Activated T-helper 1 cell treated with anti-CD3 and anti-CD28 coated beads, Interleukin-12 subunit alpha, Interleukin-12 subunit beta, Interleukin-2, Interleukin-4 antibody, amounts not matched to agents 30 ng/mL and 10 ng/mL and 1 ng/mL, durations not matched to agents 14 hours and 24 hours and 36 hours (primary cell): ENCODE measurements at regions not wholly inside any gene's neighbourhood (a gene's known extent, or its start where the extent isn't known, plus 50 kb on each side); places are given as distances from the start of the nearest gene placed in this dataset.
"Not testable (repeated sequence)": the region's sequence is repeated elsewhere in the genome, so short reads cannot be mapped to it uniquely, and the experiment has no call there.

Experiments used
- DNase-seq: peaks from one replicate; pipeline ENCODE4 v3.0.0; 2021; ENCODE audit warnings: low spot score
- H3K27ac Mint-ChIP-seq: one replicate; pipeline ENCODE4 v1.8.0; 2021; ENCODE audit warnings: mild to moderate bottlenecking, mixed read lengths
- H3K27me3 Mint-ChIP-seq: one replicate; pipeline ENCODE4 v1.8.0; 2022; ENCODE audit warnings: mild to moderate bottlenecking, moderate library complexity, mixed read lengths; ENCODE audit not compliant: insufficient read depth
- H3K36me3 Mint-ChIP-seq: one replicate; pipeline ENCODE4 v1.8.0; 2021; ENCODE audit warnings: low read depth, mixed read lengths
- H3K4me1 Mint-ChIP-seq: one replicate; pipeline ENCODE4 v1.8.0; 2021; ENCODE audit warnings: low read depth, mixed read lengths
- H3K4me3 Mint-ChIP-seq: one replicate; pipeline ENCODE4 v1.8.0; 2021; ENCODE audit warnings: mild to moderate bottlenecking, moderate library complexity, mixed read lengths
- H3K9me3 Mint-ChIP-seq: one replicate; pipeline ENCODE4 v1.8.0; 2021; ENCODE audit warnings: mixed read lengths
- intact Hi-C: fragments of 100-400 bp; cut with micrococcal nuclease; formaldehyde crosslinking; loops from one replicate; pipeline ENCODE4 v1.15.1; 2024

DNA sequence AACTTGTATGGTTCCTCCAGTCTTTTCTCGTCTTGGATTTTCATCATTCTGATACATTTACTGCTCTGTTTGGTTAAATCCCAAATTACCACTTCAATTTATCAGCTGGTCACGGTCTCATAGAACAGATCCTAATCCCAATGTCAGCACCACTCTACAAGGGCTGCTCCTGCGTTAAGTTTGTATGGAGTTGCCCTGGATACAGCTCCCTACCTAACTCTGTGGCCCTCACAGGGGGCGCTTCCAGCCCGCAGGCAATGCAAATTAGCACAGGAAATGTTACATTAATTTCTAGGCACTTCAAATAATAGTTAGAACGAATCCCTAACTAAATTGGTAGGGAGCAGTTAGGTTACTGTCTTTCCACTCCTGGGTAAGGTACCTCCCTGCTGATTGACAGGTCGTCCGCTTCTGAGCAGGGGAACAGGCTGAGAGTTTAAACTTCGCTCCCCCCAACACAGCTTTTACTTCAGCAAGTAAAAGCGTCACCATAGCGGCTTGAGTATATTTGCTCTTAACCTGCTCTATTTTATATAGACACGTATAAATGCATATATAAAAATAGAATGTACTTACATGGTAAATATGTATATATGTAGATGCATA lies 238.5 kb upstream of the FANCL start:
- Mint-ChIP-seq H3K27ac (no peak overlapping the region), H3K4me1 (no peaks in the 10 kb centered on the region), H3K27me3 (no peaks in the 10 kb centered on the region), H3K9me3 (no peaks in the 10 kb centered on the region), H3K4me3 (no peak overlapping the region), H3K36me3 (no peaks in the 10 kb centered on the region)
- DNase-seq: no peak
- intact Hi-C loops: no loop called here

DNA sequence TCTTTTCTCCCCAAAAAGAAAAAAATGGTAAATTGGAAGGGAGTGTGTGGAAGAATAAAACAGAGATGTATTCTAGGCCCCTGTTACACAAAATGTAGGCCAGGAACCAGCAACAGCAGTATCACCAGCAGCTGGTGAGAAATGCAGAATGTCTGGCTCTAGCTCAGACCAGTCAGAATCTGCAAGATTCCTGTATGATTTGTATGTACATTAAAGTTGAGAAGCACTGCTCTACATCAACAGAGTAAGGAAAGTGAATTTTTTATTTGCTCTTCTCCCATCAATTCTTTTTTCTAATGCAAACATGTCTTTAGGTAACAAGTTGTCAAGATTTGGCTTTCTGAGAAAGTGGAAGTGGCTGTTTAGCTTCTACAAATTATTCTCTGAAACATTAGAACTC lies 235.4 kb upstream of the FANCL start:
- no peak overlapping the region for H3K27ac Mint-ChIP-seq
- intact Hi-C loops: no loop called here
- H3K36me3 Mint-ChIP-seq: no peaks in the 10 kb centered on the region
- no peaks in the 10 kb centered on the region for H3K9me3 Mint-ChIP-seq
- H3K27me3 Mint-ChIP-seq: peaks cover 1% of the 10 kb centered on the region
- no peak for DNase-seq
- no peaks in the 10 kb centered on the region for H3K4me1 Mint-ChIP-seq
- no peak overlapping the region for H3K4me3 Mint-ChIP-seq

DNA sequence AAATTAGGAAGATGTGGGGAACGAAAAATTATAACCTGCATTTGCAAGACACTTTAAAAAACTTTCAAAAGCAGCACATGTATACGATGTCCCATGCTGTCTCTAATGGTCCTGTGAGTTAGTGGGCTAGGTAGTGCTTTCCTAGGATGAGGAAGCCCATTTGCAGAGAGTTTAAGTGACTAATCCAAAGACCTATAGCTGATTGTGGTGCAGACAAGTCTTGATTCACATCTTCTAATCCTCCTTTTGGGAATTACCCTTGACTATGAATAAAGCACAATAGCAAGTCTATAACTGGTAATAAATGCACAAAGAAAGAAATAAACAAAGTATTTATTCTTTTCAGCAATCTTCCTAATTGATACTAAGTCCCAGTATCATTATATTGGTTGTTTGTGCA lies 234.6 kb upstream of the FANCL start:
- no peak for DNase-seq
- intact Hi-C loops: no loop called here
- H3K27ac Mint-ChIP-seq: no peak overlapping the region
- peaks cover 1% of the 10 kb centered on the region for H3K27me3 Mint-ChIP-seq
- H3K36me3 Mint-ChIP-seq: no peaks in the 10 kb centered on the region
- no peaks in the 10 kb centered on the region for H3K4me1 Mint-ChIP-seq
- H3K9me3 Mint-ChIP-seq: no peaks in the 10 kb centered on the region
- H3K4me3 Mint-ChIP-seq: no peak overlapping the region

DNA sequence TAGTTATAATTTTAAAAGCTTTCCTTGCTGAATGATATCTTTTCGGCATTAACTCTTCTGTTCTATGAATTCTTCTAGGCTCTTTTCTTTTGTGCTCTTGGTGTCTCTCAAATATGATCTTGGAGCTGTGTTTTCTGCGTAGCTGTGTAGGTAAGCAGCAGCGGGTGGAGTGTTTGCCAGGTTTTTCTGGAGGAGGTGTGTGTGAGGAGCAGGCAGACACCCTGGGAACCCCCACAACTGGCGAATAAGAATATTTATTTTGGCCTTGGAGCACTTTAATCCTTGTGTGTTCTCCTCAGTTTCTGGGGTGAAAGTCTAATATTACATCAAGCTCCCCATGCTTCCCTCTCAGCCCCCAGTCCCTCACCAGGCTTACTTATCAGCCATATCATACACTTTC lies 232.0 kb upstream of the FANCL start:
- Mint-ChIP-seq H3K36me3 (no peaks in the 10 kb centered on the region), H3K27ac (no peak overlapping the region), H3K4me1 (no peaks in the 10 kb centered on the region), H3K27me3 (peaks cover 1% of the 10 kb centered on the region), H3K4me3 (no peak overlapping the region), H3K9me3 (no peaks in the 10 kb centered on the region)
- no peak for DNase-seq
- intact Hi-C loops: no loop called here

DNA sequence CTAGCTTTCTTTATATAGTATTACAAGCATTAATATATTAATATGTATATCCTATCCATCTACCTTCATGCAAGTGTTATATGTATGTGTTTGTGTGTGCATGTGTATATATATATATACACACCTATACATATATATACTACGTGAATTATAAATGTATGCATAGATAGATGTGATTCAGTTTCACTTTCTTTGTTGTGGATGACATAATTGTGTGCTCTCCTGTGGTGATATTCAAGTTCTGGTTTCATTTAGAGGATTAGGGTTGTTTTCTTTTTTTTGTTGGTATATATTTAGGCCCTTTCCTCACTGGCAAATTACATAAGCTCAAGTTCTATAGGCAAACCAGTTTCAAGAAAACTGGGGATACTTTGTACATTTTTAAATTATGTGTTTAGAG lies 225.7 kb upstream of the FANCL start:
- DNase-seq: no peak
- no peaks in the 10 kb centered on the region for H3K36me3 Mint-ChIP-seq
- no peaks in the 10 kb centered on the region for H3K9me3 Mint-ChIP-seq
- H3K4me1 Mint-ChIP-seq: peaks cover 4% of the 10 kb centered on the region
- no peaks in the 10 kb centered on the region for H3K27me3 Mint-ChIP-seq
- intact Hi-C loops: no loop called here
- no peak overlapping the region for H3K27ac Mint-ChIP-seq
- H3K4me3 Mint-ChIP-seq: no peak overlapping the region

DNA sequence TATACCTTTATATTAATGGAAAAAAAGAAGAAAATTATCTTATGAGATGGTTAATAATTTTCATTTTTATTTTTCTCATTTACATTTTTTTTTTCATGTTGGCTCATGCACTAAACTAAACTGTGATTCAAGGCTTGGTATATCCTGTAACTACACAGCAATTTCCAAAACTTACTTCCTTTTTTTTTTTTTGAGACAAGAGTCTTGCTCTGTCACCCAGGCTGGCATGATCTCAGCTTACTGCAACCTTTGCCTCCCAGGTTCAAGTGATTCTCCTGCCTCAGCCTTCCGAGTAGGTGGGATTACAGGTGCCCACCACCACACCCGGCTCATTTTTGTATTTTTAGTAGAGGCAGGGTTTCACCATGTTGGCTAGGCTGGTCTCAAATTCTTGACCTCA lies 224.9 kb upstream of the FANCL start:
- intact Hi-C loops, H3K9me3 Mint-ChIP-seq, H3K36me3 Mint-ChIP-seq, H3K27ac Mint-ChIP-seq, H3K27me3 Mint-ChIP-seq, DNase-seq, H3K4me3 Mint-ChIP-seq, H3K4me1 Mint-ChIP-seq: not testable (repeated sequence)

DNA sequence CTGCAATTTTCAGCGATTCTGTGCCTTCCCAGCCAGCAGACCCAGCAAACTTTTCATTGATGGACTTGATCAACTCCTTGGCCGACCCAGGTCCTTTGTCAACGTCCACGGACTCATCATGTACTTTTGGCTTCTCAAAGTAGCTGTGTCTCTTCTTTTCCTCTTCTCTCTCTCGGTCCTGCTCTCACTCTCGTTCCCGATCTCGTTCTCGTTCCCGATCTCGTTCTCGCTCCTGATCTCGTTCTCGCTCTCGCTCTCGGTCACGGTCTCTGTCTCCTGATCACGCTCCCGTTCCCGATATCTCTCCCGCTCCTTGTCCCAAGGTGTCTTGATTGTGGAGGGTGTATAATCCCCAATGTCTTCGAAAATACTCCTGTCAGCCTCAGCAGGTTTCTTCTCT lies 219.5 kb upstream of the FANCL start:
- Mint-ChIP-seq H3K9me3 (no peaks in the 10 kb centered on the region), H3K4me3 (no peak overlapping the region), H3K4me1 (no peaks in the 10 kb centered on the region), H3K27me3 (no peaks in the 10 kb centered on the region), H3K36me3 (no peaks in the 10 kb centered on the region), H3K27ac (no peak overlapping the region)
- intact Hi-C loops: no loop called here
- no peak for DNase-seq

DNA sequence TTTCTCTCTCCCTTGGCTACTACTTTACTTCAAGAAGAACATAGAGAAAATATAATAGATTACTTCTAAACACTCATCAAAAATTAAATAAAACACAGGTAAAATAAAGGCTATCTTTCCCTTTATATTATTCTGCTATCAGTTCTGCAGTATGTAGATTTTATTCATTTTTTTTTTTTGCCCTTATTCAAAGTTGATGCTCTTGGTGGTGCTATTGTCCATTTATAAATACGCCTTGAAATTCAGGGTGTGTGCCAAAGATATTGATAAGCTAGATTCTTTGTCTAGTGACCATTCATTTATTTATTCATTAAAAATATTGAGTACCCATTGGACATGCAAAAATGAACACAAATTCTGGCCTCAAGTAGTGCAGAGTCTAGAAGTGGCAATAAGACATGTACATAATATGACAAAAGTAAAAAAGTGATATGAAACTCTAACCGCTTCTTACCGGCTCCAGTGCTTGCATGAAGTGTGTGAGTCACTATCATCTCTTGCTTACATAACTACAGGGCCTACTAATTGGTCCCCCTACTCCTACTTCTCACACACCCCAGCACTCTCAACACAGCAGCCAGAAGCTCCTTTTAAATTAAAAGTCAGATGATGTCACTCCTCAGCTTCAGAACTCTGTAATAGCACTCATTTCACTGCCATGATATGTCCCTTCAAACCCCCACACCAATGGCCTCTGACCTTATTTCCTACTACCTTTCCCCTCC lies 208.3 kb upstream of the FANCL start:
- H3K4me1 Mint-ChIP-seq: no peaks in the 10 kb centered on the region
- peaks cover 5% of the 10 kb centered on the region for H3K27me3 Mint-ChIP-seq
- no peak overlapping the region for H3K27ac Mint-ChIP-seq
- no peak for DNase-seq
- intact Hi-C loops: no loop called here
- H3K4me3 Mint-ChIP-seq: no peak overlapping the region
- no peaks in the 10 kb centered on the region for H3K9me3 Mint-ChIP-seq
- H3K36me3 Mint-ChIP-seq: no peaks in the 10 kb centered on the region

DNA sequence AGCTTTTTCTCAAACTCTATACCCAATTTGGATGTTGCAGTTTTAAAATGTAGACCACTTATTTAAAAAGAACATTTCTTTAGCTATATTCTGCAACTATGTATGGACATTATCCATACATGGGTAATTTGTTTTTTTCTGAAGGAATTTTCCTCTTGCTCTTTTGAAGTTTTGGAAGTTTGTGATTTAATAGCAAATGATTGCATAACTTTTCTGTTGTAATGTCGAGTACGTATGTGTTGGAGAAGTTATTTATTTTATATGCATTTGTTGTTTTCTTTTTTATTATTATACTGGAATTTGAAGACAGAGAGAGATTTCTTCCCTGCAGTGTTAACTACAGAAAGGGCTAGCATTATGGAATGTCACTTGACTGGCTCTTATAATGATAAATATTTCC lies 207.7 kb upstream of the FANCL start:
- H3K4me1 Mint-ChIP-seq: no peaks in the 10 kb centered on the region
- DNase-seq: no peak
- H3K4me3 Mint-ChIP-seq: no peak overlapping the region
- no peak overlapping the region for H3K27ac Mint-ChIP-seq
- H3K9me3 Mint-ChIP-seq: no peaks in the 10 kb centered on the region
- peaks cover 5% of the 10 kb centered on the region for H3K27me3 Mint-ChIP-seq
- H3K36me3 Mint-ChIP-seq: no peaks in the 10 kb centered on the region
- intact Hi-C loops: loop anchor here (1.0 kb wide), 2 partner anchors 543 to 689 kb away; no protein-coding TSS in a partner anchor

DNA sequence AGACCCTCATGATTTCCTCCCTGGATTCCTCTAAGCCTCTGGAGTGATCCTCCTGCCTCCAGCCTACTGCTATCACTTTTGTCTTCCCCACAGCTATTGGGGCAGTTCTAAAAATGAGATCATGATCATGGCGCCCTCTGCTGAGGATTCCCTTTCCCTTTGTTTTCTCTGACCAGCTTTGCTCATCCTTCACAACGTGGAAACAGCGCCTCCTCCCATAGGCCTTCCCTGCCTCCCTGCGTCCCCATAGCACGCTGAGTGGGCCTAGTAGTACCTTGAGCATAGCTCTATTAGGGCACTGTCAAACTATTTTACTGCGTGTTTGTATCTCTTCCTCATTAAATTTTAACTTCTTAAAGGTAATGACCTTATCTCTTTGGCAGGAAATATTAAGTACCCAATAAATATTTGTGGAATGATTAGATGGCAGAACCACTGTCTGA lies 207.0 kb upstream of the FANCL start:
- no peak for DNase-seq
- intact Hi-C loops: loop anchor here (1.0 kb wide), 2 partner anchors 542 to 688 kb away; no protein-coding TSS in a partner anchor
- no peaks in the 10 kb centered on the region for H3K9me3 Mint-ChIP-seq
- peaks cover 5% of the 10 kb centered on the region for H3K27me3 Mint-ChIP-seq
- no peak overlapping the region for H3K4me3 Mint-ChIP-seq
- no peak overlapping the region for H3K27ac Mint-ChIP-seq
- H3K36me3 Mint-ChIP-seq: no peaks in the 10 kb centered on the region
- no peaks in the 10 kb centered on the region for H3K4me1 Mint-ChIP-seq

DNA sequence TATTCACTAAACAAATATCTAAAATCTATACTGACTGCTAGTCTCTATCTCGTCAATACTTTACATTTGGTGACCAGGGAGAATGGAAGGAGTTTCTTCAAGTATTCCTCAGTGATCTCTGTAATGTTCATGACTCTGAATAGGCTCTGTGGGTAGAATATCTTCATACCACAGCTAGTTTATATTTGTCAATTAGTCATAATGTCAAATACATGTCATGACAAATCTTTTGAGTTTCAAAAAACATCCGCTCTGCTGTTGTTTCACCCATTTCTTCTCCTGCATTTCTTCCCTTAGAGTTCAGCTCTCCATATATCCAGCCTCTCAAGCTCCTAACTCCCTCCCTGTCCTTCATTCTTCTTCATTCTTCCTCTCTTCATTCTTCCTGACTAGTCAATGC lies 206.5 kb upstream of the FANCL start:
- no peak overlapping the region for H3K4me3 Mint-ChIP-seq
- H3K27ac Mint-ChIP-seq: no peak overlapping the region
- no peak for DNase-seq
- peaks cover 5% of the 10 kb centered on the region for H3K27me3 Mint-ChIP-seq
- intact Hi-C loops: no loop called here
- H3K4me1 Mint-ChIP-seq: no peaks in the 10 kb centered on the region
- H3K36me3 Mint-ChIP-seq: no peaks in the 10 kb centered on the region
- H3K9me3 Mint-ChIP-seq: no peaks in the 10 kb centered on the region

DNA sequence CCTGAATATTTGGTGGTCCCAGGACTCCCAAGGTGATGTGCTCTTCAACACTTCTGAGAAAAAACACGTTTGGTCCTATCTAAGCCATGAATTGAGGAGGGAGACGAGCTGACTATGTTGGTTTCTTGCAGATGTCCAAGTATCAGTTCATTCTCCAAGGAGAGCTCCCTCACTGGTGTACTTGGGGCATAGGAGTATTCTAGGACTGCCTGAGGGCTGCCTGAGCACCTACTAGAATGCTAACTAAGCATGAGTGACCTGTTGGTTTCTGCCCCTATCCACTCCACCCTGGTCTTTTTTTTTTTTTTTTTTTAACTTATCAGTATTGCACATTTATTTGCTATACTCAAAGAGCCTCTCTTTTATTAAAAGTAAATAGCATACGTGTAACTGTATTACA lies 200.5 kb upstream of the FANCL start:
- H3K27ac Mint-ChIP-seq: no peak overlapping the region
- no peaks in the 10 kb centered on the region for H3K27me3 Mint-ChIP-seq
- no peak overlapping the region for H3K4me3 Mint-ChIP-seq
- H3K4me1 Mint-ChIP-seq: no peaks in the 10 kb centered on the region
- intact Hi-C loops: no loop called here
- H3K36me3 Mint-ChIP-seq: no peaks in the 10 kb centered on the region
- DNase-seq: no peak
- no peaks in the 10 kb centered on the region for H3K9me3 Mint-ChIP-seq

DNA sequence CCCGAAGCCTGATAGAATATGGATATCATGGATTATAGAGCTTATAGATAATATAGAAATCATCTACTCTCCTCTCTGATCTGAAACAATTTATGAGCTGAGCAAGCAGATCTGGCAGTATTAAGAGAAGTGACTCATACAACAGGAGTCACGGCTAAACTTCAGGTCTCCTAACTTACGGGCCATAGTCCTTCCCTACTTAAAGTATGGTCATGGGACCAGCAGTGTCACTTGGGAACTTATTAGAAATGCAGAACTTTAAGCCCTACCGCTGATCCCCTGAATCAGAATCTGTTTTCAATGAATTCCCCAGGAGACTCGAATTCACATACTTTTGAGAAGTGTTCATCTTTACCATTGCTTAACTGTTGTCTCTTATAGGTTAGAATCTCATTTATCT lies 195.7 kb upstream of the FANCL start:
- Mint-ChIP-seq H3K36me3 (no peaks in the 10 kb centered on the region), H3K4me3 (no peak overlapping the region), H3K4me1 (no peaks in the 10 kb centered on the region), H3K9me3 (no peaks in the 10 kb centered on the region), H3K27ac (no peak overlapping the region), H3K27me3 (no peaks in the 10 kb centered on the region)
- no peak for DNase-seq
- intact Hi-C loops: no loop called here

DNA sequence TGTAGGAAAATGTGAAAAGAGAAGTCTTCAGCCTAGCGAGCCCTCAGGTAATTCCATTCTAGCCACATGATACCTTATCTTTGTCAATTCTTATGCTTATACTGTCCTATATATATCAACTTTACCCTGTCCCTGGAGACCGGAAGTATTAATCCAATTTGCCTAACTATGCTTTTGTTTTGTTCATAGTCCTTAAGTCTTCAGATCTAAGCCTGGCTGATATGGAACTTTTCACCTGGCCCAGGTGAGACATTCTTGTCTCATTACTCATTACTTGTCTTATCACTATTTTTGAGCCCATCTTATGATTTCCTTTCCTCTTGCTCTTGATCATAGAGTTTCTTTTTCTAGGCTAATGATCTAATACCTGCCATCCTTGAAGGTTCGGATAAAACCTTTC lies 194.1 kb upstream of the FANCL start:
- no peak overlapping the region for H3K27ac Mint-ChIP-seq
- no peaks in the 10 kb centered on the region for H3K4me1 Mint-ChIP-seq
- H3K4me3 Mint-ChIP-seq: no peak overlapping the region
- no peaks in the 10 kb centered on the region for H3K9me3 Mint-ChIP-seq
- intact Hi-C loops: no loop called here
- DNase-seq: no peak
- H3K36me3 Mint-ChIP-seq: no peaks in the 10 kb centered on the region
- peaks cover 5% of the 10 kb centered on the region for H3K27me3 Mint-ChIP-seq
